T-helper 2 cell treated with Interferon-gamma antibody and Interleukin-4, amounts not matched to agents 5 μg/mL and 100 μg/mL, for 36 hours (primary cell): ENCODE measurements at regions not wholly inside any gene's neighbourhood (a gene's known extent, or its start where the extent isn't known, plus 50 kb on each side); places are given as distances from the start of the nearest gene placed in this dataset.

Experiments used
- DNase-seq: peaks from one replicate; pipeline ENCODE4 v3.0.0; 2021; ENCODE audit warnings: low spot score
- H3K27ac Mint-ChIP-seq: one replicate; pipeline ENCODE4 v1.8.0; 2021; ENCODE audit warnings: mild to moderate bottlenecking, mixed read lengths
- H3K27me3 Mint-ChIP-seq: one replicate; pipeline ENCODE4 v1.8.0; 2021; ENCODE audit warnings: low read depth, mixed read lengths
- H3K36me3 Mint-ChIP-seq: one replicate; pipeline ENCODE4 v1.8.0; 2021; ENCODE audit warnings: low read depth, mixed read lengths
- H3K4me1 Mint-ChIP-seq: one replicate; pipeline ENCODE4 v1.8.0; 2021; ENCODE audit warnings: low read depth, mixed read lengths
- H3K4me3 Mint-ChIP-seq: one replicate; pipeline ENCODE4 v1.8.0; 2022; ENCODE audit warnings: mild to moderate bottlenecking, moderate library complexity, mixed read lengths
- H3K9me3 Mint-ChIP-seq: one replicate; pipeline ENCODE4 v1.8.0; 2021; ENCODE audit warnings: mixed read lengths

DNA sequence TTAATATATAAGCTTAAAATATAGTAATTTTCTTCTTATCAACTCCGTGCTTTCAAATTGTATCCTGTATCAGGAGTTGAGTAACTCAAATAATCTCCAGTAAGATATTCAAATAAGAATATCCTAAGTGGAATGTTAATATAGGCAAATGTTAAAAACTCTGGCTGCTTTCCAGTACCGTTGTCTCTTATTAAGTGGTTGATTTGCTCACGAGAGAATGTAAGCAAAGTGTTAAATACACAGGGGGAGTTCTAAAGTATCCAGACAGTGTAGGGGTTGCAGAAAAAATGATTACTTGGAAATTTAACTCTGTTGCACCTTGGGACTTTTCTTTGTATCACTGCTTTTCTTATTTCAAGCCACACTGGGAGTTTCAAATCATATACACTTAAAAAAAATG lies 478.9 kb upstream of the TBL1XR1 start:
- DNase-seq, result no peak
- Mint-ChIP-seq H3K4me3 (no peak overlapping the region), H3K36me3 (no peaks in the 10 kb centered on the region), H3K4me1 (peaks cover 18% of the 10 kb centered on the region), H3K9me3 (no peaks in the 10 kb centered on the region), H3K27me3 (no peaks in the 10 kb centered on the region), H3K27ac (no peak overlapping the region)

DNA sequence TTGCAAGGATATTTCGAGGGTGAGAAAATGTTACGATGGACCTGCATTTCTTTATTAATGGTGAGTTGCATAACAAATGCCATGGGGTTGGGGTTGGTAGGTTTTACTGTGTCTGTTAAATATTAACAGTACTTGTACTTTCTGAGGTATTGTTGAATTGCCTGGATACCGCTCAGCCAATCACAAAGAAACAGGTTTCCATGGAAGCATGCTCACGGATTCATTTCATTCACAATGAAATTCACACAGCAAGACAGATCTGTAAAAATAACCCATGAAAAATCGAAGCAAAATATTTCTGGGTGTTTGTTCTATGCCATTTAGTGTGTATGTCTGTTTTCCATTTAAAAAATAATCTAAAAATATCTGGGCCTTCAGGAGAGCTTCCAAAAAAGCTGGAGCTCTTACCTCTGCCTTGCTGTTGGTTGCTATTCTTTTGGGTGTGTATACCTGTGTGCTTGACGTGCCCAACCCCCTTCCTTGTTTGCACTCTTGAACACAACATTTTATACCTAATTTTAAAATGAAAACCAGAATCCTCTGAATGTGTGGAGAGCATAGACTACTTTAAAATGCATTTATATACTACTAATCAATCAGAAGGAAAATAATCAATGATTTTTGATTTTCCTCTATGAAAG lies 479.8 kb upstream of the TBL1XR1 start:
- H3K27me3 Mint-ChIP-seq, result no peaks in the 10 kb centered on the region
- no peaks in the 10 kb centered on the region for H3K9me3 Mint-ChIP-seq
- H3K27ac Mint-ChIP-seq, result no peak overlapping the region
- DNase-seq, result no peak
- H3K36me3 Mint-ChIP-seq, result peaks cover 2% of the 10 kb centered on the region
- no peak overlapping the region for H3K4me3 Mint-ChIP-seq
- peaks cover 22% of the 10 kb centered on the region for H3K4me1 Mint-ChIP-seq

DNA sequence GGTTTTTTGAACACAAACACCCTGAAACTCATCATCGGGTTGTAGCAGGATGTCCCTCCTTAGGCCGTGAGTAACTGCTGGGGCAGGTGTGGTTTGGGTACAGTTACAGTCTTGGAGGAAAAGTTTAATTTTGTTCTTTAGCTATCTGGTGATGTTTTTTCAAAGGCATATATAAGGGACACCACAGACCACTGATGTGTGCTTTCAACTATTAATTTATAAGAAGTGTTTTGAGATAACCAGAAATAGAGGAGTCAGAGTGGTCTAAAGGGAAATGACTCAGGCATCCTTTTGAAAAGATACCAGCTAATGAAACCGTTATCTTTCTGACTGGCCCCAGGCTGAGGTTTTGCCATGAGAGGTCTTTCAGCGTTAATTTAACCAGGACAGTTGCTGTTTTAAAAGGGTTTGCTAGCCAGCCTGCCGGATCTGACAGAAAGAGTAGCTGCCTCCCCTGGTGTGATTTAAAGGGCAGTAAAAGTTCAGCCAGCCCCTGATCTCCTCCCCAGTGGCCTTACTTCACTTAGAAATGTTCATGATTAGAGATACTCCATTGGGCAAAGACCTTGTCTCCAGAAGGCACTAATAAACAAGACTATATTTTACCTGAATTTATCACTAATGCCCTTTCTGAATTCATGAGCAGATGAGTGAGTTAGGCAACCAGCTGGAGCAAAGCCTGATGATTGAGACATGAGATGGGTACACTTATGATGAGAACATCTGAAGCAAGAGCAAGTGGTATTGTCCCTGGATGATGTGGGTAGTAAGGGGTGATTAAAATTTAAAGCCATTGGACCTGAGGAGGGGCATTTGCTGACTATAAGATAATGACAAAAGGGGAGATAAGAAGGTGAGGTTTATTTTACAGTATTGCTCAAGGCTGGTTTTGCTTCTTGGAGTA lies 482.5 kb upstream of the TBL1XR1 start:
- peak overlapping the region; percentile 49 for H3K27ac Mint-ChIP-seq
- peak; percentile 43 for DNase-seq
- peaks cover 30% of the 10 kb centered on the region for H3K4me1 Mint-ChIP-seq

DNA sequence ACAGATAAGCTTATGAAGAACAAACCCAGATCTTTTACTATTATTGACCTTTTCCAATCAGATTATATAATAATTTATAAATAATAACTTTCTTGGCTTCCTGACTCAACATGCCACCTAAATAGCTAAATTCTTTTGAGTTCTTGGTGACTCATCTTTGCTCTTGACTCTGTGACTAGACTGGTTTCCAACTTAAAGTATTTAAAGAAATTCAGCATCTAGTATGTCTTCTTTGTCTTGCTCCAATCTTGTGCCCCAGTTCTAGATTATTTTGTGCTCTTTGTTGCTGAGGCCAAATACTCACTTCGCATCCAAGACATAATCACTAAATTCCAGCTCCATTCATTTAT lies 483.2 kb upstream of the TBL1XR1 start:
- no peaks in the 10 kb centered on the region for H3K27me3 Mint-ChIP-seq
- peaks cover 30% of the 10 kb centered on the region for H3K4me1 Mint-ChIP-seq
- peak overlapping the region; percentile 26 for H3K27ac Mint-ChIP-seq
- H3K9me3 Mint-ChIP-seq, result no peaks in the 10 kb centered on the region
- no peak overlapping the region for H3K4me3 Mint-ChIP-seq
- no peak for DNase-seq
- H3K36me3 Mint-ChIP-seq, result peaks cover 2% of the 10 kb centered on the region

More for the DNA sequence above, 482.5 kb upstream of the TBL1XR1 start:
- Mint-ChIP-seq H3K4me3 (peak overlapping the region; percentile 5), H3K27me3 (no peaks in the 10 kb centered on the region), H3K36me3 (peaks cover 2% of the 10 kb centered on the region), H3K9me3 (no peaks in the 10 kb centered on the region)

DNA sequence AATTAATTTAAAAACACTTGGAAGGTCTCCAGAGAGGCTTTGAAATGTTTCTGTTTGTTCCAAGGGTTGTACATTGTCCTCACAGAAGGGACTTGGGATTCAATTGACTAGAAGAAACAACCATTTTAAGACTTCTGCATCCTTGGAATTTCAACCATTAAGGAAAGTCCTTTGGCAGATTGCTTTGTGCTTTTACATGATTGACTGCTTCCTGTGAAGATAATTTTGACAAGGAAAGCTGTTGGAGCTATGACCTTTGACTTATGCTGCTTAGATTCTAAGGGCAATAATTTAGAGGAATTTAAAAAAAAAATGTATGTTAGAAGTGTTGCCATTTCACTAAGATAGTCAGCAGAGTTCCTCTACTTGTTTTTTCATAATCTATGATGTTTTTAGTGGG lies 483.9 kb upstream of the TBL1XR1 start:
- H3K36me3 Mint-ChIP-seq, result peaks cover 2% of the 10 kb centered on the region
- H3K27ac Mint-ChIP-seq, result no peak overlapping the region
- H3K4me3 Mint-ChIP-seq, result no peak overlapping the region
- no peaks in the 10 kb centered on the region for H3K9me3 Mint-ChIP-seq
- no peak for DNase-seq
- H3K27me3 Mint-ChIP-seq, result no peaks in the 10 kb centered on the region
- peaks cover 30% of the 10 kb centered on the region for H3K4me1 Mint-ChIP-seq

DNA sequence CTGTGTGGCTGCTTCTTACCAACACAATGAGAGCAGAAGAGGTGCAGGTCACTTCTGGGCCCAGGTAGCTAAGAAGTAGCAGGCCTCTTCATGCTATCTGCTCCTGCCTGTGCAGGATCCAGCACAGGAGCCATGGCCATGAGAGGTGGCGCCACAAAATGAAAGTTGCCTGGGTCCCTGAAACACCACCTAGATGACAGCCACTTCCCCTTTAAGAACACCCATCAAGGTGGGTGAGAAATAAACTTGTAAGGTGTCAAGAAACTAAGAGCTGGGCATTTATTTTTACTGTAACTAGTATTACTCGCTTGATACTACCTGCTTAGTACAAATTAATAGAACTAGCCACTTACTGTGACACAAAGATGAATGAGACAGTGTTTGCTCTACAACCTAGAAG lies 484.6 kb upstream of the TBL1XR1 start:
- peaks cover 2% of the 10 kb centered on the region for H3K36me3 Mint-ChIP-seq
- no peak overlapping the region for H3K4me3 Mint-ChIP-seq
- H3K4me1 Mint-ChIP-seq, result peaks cover 30% of the 10 kb centered on the region
- DNase-seq, result no peak
- H3K27me3 Mint-ChIP-seq, result no peaks in the 10 kb centered on the region
- no peak overlapping the region for H3K27ac Mint-ChIP-seq
- no peaks in the 10 kb centered on the region for H3K9me3 Mint-ChIP-seq

DNA sequence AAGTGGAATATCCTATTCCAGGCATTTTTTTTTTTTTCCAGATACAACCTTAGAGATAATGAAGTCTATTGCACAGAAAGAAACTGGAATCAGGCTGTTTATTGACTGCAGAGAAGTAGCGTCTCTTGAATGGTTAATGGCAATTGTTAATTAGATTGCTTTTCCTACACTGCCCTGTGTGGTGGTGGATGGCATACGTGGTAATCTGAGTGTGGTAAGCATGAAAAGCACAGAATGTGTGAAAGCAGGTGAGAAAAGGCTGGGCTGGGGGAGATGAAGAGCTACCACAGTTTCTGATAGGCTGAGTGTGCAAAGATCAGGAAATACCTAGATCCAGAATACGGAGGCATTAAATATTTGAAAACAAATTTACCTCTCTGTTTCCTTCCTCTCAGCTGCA lies 486.3 kb upstream of the TBL1XR1 start:
- no peak for DNase-seq
- no peak overlapping the region for H3K4me3 Mint-ChIP-seq
- no peak overlapping the region for H3K27ac Mint-ChIP-seq
- H3K4me1 Mint-ChIP-seq, result peaks cover 28% of the 10 kb centered on the region
- no peaks in the 10 kb centered on the region for H3K27me3 Mint-ChIP-seq
- peaks cover 2% of the 10 kb centered on the region for H3K36me3 Mint-ChIP-seq
- no peaks in the 10 kb centered on the region for H3K9me3 Mint-ChIP-seq

DNA sequence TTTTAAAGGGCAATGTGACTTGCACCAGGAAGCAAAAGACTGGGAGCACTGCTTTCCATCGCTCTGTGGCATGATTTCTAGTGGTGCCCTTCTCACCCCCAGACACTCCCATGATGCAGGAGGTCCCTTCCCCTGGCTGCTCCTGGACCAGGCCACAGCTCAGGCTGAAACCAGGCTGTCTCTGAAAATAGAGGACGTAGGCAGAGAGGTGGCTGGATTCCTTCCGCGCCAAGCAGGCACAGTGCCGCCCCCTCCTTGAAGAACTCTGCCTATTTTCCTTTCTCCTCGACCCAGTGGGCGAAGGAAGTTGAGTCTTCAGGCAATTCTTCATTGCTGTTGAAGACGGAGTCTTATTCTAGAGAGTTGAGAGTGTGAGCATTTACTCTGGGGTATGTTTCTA lies 489.4 kb upstream of the TBL1XR1 start:
- no peak overlapping the region for H3K27ac Mint-ChIP-seq
- no peaks in the 10 kb centered on the region for H3K36me3 Mint-ChIP-seq
- peaks cover 4% of the 10 kb centered on the region for H3K9me3 Mint-ChIP-seq
- DNase-seq, result no peak
- H3K4me1 Mint-ChIP-seq, result peaks cover 9% of the 10 kb centered on the region
- H3K27me3 Mint-ChIP-seq, result no peaks in the 10 kb centered on the region
- no peak overlapping the region for H3K4me3 Mint-ChIP-seq

DNA sequence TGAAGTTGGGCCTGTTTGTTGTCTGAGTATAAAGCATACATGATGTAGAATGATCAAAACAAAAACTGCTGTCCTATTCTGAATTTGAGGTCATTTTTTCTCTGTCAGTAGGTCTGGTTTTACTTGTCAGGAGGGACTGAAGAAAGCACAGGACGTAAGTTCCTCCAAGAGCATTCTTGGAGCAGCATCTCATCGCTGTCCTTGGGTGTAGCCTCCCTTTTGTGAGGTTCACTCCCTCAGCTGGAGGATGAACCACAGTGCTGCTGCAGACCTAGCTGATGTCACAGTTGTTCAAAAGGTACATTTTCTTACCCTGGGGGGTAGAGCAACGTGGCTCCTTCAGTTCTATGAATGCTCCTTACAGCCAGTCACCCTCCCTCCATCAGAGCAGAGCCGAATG lies 490.0 kb upstream of the TBL1XR1 start:
- peaks cover 8% of the 10 kb centered on the region for H3K4me1 Mint-ChIP-seq
- peaks cover 4% of the 10 kb centered on the region for H3K9me3 Mint-ChIP-seq
- no peak for DNase-seq
- H3K36me3 Mint-ChIP-seq, result no peaks in the 10 kb centered on the region
- H3K27me3 Mint-ChIP-seq, result no peaks in the 10 kb centered on the region
- no peak overlapping the region for H3K27ac Mint-ChIP-seq
- no peak overlapping the region for H3K4me3 Mint-ChIP-seq

DNA sequence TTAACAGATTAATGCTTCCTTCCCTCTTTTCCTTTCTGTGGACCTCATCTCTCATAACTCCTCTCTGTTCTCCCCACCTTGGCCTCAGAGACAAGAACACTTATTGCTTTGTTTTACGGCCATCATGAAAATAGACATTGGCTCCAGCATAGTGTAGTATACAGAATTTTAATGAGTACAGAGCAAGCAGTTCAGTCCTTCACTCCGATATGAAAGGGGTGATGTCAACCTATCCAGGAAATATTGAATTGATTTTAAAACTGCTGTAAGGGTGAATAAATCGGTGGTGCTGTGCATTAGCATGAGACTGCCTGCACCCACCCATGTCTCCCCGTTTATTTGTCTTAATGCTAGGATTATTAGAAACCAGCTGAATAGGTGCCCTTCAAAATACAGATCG lies 490.9 kb upstream of the TBL1XR1 start:
- no peaks in the 10 kb centered on the region for H3K27me3 Mint-ChIP-seq
- peaks cover 3% of the 10 kb centered on the region for H3K4me1 Mint-ChIP-seq
- no peaks in the 10 kb centered on the region for H3K36me3 Mint-ChIP-seq
- no peak overlapping the region for H3K4me3 Mint-ChIP-seq
- peaks cover 4% of the 10 kb centered on the region for H3K9me3 Mint-ChIP-seq
- DNase-seq, result no peak
- no peak overlapping the region for H3K27ac Mint-ChIP-seq

DNA sequence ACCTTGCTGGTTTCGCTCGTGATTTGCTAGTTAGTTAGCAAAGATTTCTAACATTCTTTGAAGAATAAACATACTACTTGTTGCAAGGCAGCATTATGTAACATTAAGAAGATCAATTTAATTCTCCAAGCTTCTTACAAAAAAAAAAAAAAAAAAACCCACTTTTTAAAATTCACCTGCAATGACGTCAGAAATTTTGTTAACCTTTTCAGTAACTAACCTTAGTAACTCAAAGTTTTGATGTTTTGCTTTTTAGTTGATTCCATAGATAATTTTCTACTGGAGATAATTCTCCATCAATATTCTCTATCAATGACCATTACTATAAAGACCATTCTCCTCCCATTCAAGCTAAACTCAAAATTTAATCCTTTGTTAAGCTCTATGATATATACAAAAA lies 491.8 kb upstream of the TBL1XR1 start:
- Mint-ChIP-seq H3K27me3 (no peaks in the 10 kb centered on the region), H3K4me3 (no peak overlapping the region), H3K4me1 (no peaks in the 10 kb centered on the region), H3K9me3 (peaks cover 4% of the 10 kb centered on the region), H3K27ac (no peak overlapping the region), H3K36me3 (no peaks in the 10 kb centered on the region)
- DNase-seq, result no peak

DNA sequence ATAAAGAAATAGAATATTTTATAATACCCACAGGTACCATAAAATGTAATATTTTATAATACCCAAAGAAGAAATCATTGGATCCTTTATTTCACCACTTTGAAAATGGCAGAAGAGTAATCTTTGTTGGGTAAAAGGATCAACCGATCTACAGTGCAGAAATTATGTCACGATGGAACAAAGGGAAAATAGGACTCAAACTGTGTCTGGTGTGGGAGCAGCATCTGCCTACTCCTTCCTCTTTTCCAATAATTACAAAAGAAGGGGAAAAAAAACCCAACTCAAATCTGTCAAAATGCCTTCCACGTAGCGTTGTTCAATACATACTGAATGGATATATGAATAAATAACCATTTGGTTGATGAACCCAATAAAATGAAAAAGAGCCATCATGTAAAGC lies 492.6 kb upstream of the TBL1XR1 start:
- Mint-ChIP-seq H3K27ac (no peak overlapping the region), H3K4me1 (peaks cover 3% of the 10 kb centered on the region), H3K27me3 (no peaks in the 10 kb centered on the region), H3K36me3 (no peaks in the 10 kb centered on the region), H3K9me3 (peaks cover 4% of the 10 kb centered on the region), H3K4me3 (no peak overlapping the region)
- no peak for DNase-seq

DNA sequence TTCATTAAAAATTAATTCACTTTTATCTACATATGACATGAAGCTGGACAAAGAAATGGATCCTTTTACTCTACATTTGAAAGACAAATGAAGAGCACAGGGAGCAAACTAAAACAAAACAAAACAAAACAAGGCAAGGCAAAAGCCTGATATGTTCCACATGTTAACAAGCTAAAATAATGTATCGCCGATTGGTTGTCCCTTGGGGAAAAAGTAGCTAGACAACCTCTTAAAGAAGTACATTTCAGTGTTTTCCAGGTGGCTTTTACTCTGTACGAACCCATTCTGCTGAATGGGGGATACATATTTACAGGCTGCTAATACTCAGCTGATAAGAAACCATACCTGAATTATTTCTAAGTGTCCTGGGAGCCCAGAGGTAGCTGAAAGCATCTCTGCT lies 493.0 kb upstream of the TBL1XR1 start:
- peaks cover 3% of the 10 kb centered on the region for H3K4me1 Mint-ChIP-seq
- H3K36me3 Mint-ChIP-seq, result no peaks in the 10 kb centered on the region

DNA sequence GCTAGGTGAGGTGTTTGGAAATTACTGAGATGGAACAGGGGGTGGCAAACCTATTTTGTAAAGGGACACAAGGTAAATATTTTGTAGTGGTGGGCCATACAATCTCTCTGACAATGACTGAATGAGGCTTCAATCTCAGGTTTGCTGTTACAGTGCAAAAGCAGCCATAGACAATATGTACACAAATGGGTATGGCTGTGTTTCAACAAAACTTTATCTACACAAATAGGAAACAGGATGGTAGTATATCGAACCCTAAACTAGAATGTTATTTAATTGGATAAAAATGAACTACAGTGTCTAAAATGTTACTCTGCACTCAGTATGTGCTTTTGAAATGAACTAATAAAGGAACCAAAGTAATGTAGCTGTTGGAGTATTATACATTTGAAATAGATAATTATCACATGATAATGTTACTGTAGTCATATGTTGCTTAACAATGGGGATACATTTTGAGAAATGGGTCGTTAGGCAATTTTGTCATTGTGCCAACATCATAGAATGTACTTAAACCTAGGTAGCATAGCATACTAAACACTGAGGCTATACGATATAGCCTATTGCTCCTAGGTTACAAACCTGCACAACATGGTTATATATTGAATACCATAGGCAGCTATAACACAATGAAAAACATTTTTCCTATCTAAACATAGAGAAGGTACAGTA lies 495.2 kb upstream of the TBL1XR1 start:
- DNase-seq, result no peak
- Mint-ChIP-seq H3K36me3 (no peaks in the 10 kb centered on the region), H3K9me3 (peaks cover 4% of the 10 kb centered on the region), H3K27ac (no peak overlapping the region), H3K4me3 (no peak overlapping the region), H3K4me1 (peaks cover 3% of the 10 kb centered on the region), H3K27me3 (no peaks in the 10 kb centered on the region)

More for the DNA sequence above, 493.0 kb upstream of the TBL1XR1 start:
- Mint-ChIP-seq H3K27me3 (no peaks in the 10 kb centered on the region), H3K9me3 (peaks cover 4% of the 10 kb centered on the region), H3K27ac (no peak overlapping the region), H3K4me3 (no peak overlapping the region)
- DNase-seq, result no peak
